ENCODE measurements at regions not wholly inside any gene's neighbourhood (a gene's known extent, or its start where the extent isn't known, plus 50 kb on each side); places are given as distances from the start of the nearest gene placed in this dataset.

- Histone ChIP-seq H3K9me3 (ENCODE audit: low read length) (no peaks in the 10 kb centered on the region), H3K36me3 (ENCODE audit: insufficient read depth, low read length) (no peaks in the 10 kb centered on the region), H3K9ac (ENCODE audit: low read length) (no peak overlapping the region), H3K4me2 (ENCODE audit: low read length) (no peak overlapping the region), H3K27ac (ENCODE audit: low read depth, low read length, poor library complexity, severe bottlenecking) (no peak overlapping the region), H3F3A (ENCODE audit: insufficient read depth, low read length) (no peaks in the 10 kb centered on the region), H3K4me3 (ENCODE audit: low read depth, low read length, poor library complexity, severe bottlenecking) (no peak overlapping the region), H3K27me3 (ENCODE audit: insufficient read depth, low read length) (no peaks in the 10 kb centered on the region), H3K79me2 (ENCODE audit: insufficient read depth, low read length) (no peaks in the 10 kb centered on the region), H3K4me1 (ENCODE audit: insufficient read depth, low read length, severe bottlenecking) (no peaks in the 10 kb centered on the region), H2AFZ (ENCODE audit: low read length) (no peak overlapping the region), H3K9me2 (ENCODE audit: low read depth, low read length) (no peaks in the 10 kb centered on the region), H4K20me1 (ENCODE audit: insufficient read depth, low read length) (no peaks in the 10 kb centered on the region)
- TF ChIP-seq EZH2 (IDR thresholded peaks at IDR 0.05; ENCODE audit: borderline replicate concordance, low read length) (no peak), CTCF (IDR thresholded peaks at IDR 0.05; ENCODE audit: low read length) (no peak)
Observed at GRCh38 chr12:83818881-83819280, 1093.7 kb downstream of the SLC6A15 start.

GRCh38 chr12:83817730-83818129 lies 1094.9 kb downstream of the SLC6A15 start:
- Histone ChIP-seq H3K36me3 (ENCODE audit: insufficient read depth, low read length) (no peaks in the 10 kb centered on the region), H3K4me3 (ENCODE audit: low read depth, low read length, poor library complexity, severe bottlenecking) (no peak overlapping the region), H3K9me3 (ENCODE audit: low read length) (no peaks in the 10 kb centered on the region)

GRCh38 chr12:83808591-83808990 lies 1104.0 kb downstream of the SLC6A15 start:
- no peaks in the 10 kb centered on the region for H3K4me1 ChIP-seq (ENCODE audit: insufficient read depth, low read length, severe bottlenecking)
- no peak overlapping the region for H3K9ac ChIP-seq (ENCODE audit: low read length)
- H3K36me3 ChIP-seq (ENCODE audit: insufficient read depth, low read length), result no peaks in the 10 kb centered on the region
- no peak overlapping the region for H3K4me2 ChIP-seq (ENCODE audit: low read length)
- no peaks in the 10 kb centered on the region for H3K27me3 ChIP-seq (ENCODE audit: insufficient read depth, low read length)
- H4K20me1 ChIP-seq (ENCODE audit: insufficient read depth, low read length), result no peaks in the 10 kb centered on the region
- H3F3A ChIP-seq (ENCODE audit: insufficient read depth, low read length), result no peaks in the 10 kb centered on the region
- H3K9me2 ChIP-seq (ENCODE audit: low read depth, low read length), result no peaks in the 10 kb centered on the region
- H3K4me3 ChIP-seq (ENCODE audit: low read depth, low read length, poor library complexity, severe bottlenecking), result no peak overlapping the region
- TF ChIP-seq EZH2 (IDR thresholded peaks at IDR 0.05; ENCODE audit: borderline replicate concordance, low read length) (no peak), CTCF (IDR thresholded peaks at IDR 0.05; ENCODE audit: low read length) (no peak)
- no peak overlapping the region for H2AFZ ChIP-seq (ENCODE audit: low read length)
- H3K27ac ChIP-seq (ENCODE audit: low read depth, low read length, poor library complexity, severe bottlenecking), result no peak overlapping the region
- H3K9me3 ChIP-seq (ENCODE audit: low read length), result no peaks in the 10 kb centered on the region
- no peaks in the 10 kb centered on the region for H3K79me2 ChIP-seq (ENCODE audit: insufficient read depth, low read length)

More at GRCh38 chr12:83817730-83818129, 1094.9 kb downstream of the SLC6A15 start:
- H3K9ac ChIP-seq (ENCODE audit: low read length), result no peak overlapping the region
- H3K9me2 ChIP-seq (ENCODE audit: low read depth, low read length), result no peaks in the 10 kb centered on the region
- H2AFZ ChIP-seq (ENCODE audit: low read length), result no peak overlapping the region
- TF ChIP-seq CTCF (IDR thresholded peaks at IDR 0.05; ENCODE audit: low read length) (no peak), EZH2 (IDR thresholded peaks at IDR 0.05; ENCODE audit: borderline replicate concordance, low read length) (no peak)
- no peaks in the 10 kb centered on the region for H3K27me3 ChIP-seq (ENCODE audit: insufficient read depth, low read length)
- no peaks in the 10 kb centered on the region for H4K20me1 ChIP-seq (ENCODE audit: insufficient read depth, low read length)
- H3K79me2 ChIP-seq (ENCODE audit: insufficient read depth, low read length), result no peaks in the 10 kb centered on the region
- H3F3A ChIP-seq (ENCODE audit: insufficient read depth, low read length), result no peaks in the 10 kb centered on the region
- no peak overlapping the region for H3K27ac ChIP-seq (ENCODE audit: low read depth, low read length, poor library complexity, severe bottlenecking)
- H3K4me1 ChIP-seq (ENCODE audit: insufficient read depth, low read length, severe bottlenecking), result no peaks in the 10 kb centered on the region
- H3K4me2 ChIP-seq (ENCODE audit: low read length), result no peak overlapping the region
